ENCODE measurements at regions not wholly inside any gene's neighbourhood (a gene's known extent, or its start where the extent isn't known, plus 50 kb on each side); places are given as distances from the start of the nearest gene placed in this dataset.

GRCh38 chr3:66812136-66812535 lies 186.0 kb upstream of the KBTBD8 start:
- DNase-seq, result no peak

- DNase-seq, result no peak
Observed at GRCh38 chr3:66812741-66813140, 185.4 kb upstream of the KBTBD8 start.

DNA sequence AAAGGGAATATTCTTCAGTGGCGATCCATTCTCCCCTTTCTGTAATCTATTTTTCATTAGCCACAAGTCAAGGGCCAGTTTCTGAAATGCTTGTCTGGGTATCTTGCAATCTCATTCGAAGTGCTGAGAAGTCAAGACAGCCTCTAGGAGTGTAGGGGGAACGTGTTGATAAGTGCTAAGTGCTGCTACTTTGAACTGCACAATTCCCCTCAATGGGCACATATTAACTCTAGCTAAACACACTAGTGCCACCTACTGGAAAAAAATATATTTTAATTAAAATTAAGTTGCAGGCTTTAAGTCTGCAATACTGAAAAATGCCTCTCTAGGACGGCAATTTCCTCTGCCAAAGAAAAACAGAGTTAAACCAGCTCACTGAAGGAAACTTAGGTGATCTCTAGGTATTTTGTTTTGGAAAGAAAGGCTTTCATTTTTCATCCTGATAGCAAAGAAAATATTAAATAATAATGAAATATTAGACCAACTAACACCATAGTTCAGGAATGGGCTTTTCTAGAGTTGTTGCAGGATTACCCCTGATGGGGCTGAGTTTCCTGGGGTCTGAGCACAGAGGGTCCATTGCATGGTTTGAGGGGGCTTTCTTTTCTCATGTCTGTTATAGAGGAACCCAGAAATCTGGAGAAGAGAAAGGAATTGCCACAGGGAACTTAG lies 181.9 kb upstream of the KBTBD8 start:
- DNase-seq, result peak; percentile 51 to 66

GRCh38 chr3:66817951-66818557 lies 180.1 kb upstream of the KBTBD8 start:
- no peak for DNase-seq

- no peak for DNase-seq
Observed at GRCh38 chr3:66819993-66820501, 178.1 kb upstream of the KBTBD8 start.

- peak; percentile 35 to 54 for DNase-seq
Observed at GRCh38 chr3:66822186-66823008, 175.7 kb upstream of the KBTBD8 start.

- no peak for DNase-seq
Observed at GRCh38 chr3:66823009-66823397, 175.1 kb upstream of the KBTBD8 start.

- no peak for DNase-seq
Observed at GRCh38 chr3:66823532-66823931, 174.6 kb upstream of the KBTBD8 start.

DNA sequence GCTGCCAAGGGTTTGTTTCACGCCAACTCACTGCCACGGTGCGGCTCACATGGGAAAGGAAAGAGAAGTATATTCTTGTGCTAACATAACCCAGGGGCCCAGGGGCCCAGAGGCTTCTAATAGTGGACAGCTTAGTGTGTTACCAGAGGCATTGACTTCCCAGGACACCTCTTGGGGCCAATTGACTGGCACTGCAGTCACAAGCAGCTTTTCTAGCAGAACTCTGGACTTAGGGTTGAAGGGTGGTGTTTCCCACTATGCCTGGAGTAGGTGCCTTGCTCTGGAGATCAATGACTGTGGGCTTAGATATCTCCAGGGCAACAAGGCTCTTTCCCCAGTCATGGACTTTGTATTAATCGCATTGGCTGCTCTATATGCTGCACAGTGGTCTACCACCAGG lies 172.7 kb upstream of the KBTBD8 start:
- DNase-seq, result no peak

GRCh38 chr3:66827726-66828125 lies 170.4 kb upstream of the KBTBD8 start:
- DNase-seq, result no peak

DNA sequence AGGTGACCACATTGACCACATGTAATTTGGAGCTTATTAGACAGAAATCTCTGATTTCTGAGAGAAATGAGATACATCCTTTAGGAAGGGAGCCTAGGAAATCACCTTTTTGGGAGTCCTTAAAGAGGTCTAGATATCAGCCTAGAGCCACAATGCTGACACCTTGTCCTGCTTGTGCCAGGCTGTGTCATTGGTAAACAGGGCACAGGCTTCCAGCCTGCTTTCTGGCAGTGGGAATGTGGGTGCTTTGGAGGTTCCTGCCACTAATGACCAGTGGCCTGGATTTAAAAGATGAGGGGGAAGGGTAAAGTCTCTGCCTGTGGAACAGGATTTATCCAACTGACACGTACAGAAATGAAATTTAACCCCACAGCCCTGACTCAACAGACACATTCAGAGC lies 169.8 kb upstream of the KBTBD8 start:
- no peak for DNase-seq

DNA sequence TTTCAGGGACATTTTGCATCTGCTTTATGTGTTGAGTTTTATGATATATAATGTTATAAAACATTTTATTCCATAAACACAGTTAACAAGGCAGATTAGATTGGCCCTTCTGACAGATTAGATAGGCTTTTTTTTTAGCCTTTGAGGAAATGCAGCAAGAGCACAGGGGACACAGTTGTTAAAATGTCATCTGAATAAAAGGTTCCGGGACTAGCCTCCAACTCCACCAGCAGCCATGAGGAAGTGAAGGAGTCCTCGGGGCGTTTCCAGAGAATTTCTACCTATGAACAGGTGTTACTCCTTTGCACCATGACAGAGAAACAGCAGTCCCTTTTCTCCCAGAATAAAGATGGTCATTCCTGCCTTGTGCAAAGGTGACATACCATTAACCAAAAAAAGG lies 167.8 kb upstream of the KBTBD8 start:
- DNase-seq, result no peak

DNA sequence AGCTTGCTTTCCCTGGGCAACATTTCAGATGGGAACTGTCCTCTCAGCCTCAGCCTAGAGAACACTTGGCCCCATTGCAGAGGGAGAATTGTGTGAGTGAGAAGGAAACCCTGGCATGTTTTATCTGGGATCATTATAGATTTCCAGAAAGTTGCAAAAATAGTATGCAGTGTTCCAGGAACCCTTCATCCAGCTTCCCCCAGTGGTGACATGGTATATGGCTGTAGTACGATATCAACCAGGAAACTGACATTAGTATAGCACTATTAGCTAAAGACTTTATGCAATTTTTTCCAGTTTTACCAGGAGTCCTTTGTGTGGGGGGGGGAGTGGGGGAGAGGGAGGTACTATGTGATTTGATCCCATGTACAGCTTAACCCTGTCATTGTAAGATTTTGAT lies 166.2 kb upstream of the KBTBD8 start:
- no peak for DNase-seq

GRCh38 chr3:66836363-66837152 lies 161.5 kb upstream of the KBTBD8 start:
- DNase-seq, result no peak

GRCh38 chr3:66838704-66839103 lies 159.4 kb upstream of the KBTBD8 start:
- DNase-seq, result no peak

DNA sequence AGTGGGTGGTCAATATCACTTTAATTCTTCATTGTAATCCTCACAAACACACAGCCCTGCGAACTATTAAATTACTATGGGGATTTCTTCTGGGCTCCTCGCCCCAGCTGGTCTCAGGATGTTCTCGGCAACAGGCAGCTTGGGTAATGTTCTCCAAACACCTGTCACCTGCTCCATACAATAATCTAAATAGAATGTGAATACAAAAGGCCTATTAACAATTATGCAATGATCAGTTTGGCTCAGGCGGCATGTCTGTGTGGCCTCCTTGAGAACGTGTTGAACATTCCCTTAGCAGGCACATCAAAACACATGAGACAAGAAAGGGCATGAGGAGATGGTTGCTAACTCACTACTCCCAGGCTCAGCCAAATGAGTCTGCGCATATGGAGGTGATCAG lies 158.6 kb upstream of the KBTBD8 start:
- DNase-seq, result no peak

DNA sequence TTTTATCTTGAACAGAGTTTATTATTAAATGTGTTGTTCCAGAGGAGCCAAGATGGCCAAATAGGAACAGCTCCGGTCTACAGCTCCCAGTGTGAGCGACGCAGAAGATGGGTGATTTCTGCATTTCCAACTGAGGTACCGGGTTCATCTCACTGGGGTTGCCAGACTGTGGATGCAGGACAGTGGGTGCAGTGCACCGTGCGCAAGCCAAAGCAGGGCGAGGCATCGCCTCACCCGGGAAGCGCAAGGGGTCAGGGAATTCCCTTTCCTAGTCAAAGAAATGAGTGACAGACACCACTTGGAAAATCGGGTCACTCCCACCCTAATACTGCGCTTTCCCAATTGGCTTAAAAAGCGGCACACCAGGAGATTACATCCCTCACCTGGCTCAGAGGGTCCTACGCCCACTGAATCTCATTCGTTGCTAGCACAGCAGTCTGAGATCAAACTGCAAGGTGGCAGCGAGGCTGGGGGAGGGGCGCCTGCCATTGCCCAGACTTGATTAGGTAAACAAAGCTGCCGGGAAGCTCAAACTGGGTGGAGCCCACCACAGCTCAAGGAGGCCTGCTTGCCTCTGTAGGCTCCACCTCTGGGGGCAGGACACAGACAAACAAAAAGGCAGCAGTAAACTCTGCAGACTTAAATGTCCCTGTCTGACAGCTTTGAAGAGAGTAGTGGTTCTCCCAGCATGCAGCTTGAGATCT lies 155.2 kb upstream of the KBTBD8 start:
- DNase-seq, result peak in 1 of 2 experiments; percentile 20

DNA sequence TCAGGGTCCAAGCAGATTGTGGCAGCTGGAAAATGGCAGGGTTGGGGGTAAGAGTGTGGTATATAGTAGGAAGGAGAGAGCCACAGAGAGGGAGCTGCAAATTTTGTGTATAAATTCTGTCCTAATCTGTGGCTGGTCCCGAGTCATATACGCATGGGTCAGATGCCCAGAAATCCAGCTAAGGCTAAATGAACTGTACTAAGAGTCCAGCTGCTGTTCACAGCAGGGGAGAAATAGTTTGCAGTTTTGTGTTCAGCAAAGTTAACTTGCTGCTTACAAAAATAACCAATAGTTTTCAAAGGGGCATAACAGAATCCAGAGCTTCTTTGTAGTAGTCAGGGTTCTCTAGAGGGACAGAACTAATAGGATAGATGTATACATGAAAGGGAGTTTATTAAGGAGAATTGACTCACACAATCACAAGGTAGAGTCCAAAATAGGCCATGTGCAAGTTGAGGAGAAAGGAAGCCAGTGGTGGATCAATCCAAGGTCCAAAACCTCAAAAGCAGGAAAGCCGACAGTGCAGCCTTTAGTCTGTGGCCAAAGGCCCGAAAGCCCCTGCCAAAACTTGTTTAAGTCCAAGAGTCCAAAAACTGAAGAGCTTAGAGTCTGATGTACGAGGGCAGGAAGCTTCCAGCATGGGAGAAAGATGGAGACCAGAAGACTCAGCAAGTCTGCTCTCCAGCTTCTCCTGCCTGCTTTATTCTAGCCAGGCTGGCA lies 146.1 kb upstream of the KBTBD8 start:
- DNase-seq, result no peak

- no peak for DNase-seq
Observed at GRCh38 chr3:66854601-66855151, 143.4 kb upstream of the KBTBD8 start.

DNA sequence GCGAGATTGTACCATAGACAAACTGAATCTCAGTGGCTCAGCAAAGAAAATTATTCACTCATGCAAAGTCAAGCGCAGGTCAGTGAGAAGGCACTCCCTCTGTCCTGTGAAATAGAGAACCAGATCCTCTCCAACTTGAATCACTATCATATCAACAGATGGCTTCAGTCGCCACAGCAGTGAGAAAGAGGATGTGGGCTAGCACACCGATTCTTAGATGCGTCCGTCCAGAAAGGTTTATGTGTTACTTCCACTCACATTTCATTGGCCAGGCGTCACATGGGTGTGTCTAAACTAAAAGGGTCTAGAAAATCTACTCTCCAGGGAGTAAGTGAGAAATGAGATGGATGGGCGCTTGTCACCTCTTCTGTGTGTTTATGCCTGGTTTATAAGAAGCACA lies 141.6 kb upstream of the KBTBD8 start:
- DNase-seq, result no peak

GRCh38 chr3:66858656-66859381 lies 139.3 kb upstream of the KBTBD8 start:
- DNase-seq, result no peak
